ENCODE measurements at regions not wholly inside any gene's neighbourhood (a gene's known extent, or its start where the extent isn't known, plus 50 kb on each side); places are given as distances from the start of the nearest gene placed in this dataset.

DNA sequence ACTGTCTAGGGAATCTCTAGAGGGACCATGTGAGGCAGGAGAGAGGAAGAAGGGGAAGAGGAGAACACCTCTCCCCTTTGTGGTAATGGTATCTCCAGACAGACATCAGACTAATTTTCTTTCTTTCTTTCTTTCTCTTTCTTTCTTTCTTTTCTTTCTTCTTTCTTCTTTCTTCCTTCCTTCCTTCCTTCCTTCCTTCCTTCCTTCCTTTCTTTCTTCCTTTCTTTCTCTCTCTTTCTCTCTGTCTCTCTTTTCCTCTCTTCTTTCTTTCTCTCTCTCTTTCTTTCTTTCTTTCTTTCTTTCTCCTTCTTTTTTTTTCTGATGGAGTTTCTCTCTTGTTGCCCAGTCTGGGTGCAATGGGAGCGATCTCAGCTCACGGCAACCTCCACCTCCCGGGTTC, 73.2 kb upstream of the PAX2 start:
- Histone ChIP-seq H3K36me3 (no peaks in the 10 kb centered on the region), H3K27ac (no peak overlapping the region), H3K9me3 (ENCODE audit: severe bottlenecking) (peaks cover 3% of the 10 kb centered on the region), H3K27me3 (ENCODE audit: insufficient read depth, low read depth, severe bottlenecking) (peaks cover 93% of the 10 kb centered on the region), H3K4me3 (ENCODE audit: low read depth, low read length) (no peak overlapping the region)
- no peak for TF ChIP-seq CTCF (IDR thresholded peaks at IDR 0.05; ENCODE audit: low read depth, low read length)
- no peak for DNase-seq

DNA sequence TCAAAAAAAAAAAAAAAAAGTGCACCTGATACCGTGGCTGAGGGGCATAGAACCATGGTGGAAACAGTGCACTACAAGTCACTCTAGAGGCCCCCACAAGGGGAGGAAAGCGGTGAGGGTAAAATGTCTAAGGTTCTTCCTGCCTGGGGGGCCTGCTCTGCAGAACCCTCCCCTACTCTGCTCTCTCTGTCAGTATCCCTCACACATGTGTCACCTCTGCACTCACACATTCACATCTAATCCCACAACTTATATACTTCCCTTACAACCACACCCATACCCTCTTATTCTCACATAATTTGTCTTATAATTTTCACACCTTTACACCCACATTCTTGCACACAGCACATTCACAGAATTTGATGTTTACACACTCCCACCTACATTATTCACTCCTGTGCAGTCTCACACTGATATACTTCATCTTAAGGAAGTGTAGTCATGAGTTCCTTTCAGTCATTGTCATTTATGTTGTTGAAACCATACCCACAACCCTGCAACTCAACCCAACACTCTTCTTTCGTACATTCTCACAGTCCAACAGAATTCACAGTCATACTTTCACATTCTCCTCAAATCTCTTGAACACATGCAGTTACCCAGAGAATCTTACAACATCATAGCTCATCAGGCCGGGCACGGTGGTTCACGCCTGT, 68.0 kb upstream of the PAX2 start:
- TF ChIP-seq CTCF (IDR thresholded peaks at IDR 0.05; ENCODE audit: low read depth, low read length): no peak
- no peak for DNase-seq
- H3K27ac ChIP-seq: no peak overlapping the region
- H3K9me3 ChIP-seq (ENCODE audit: severe bottlenecking): no peaks in the 10 kb centered on the region
- no peak overlapping the region for H3K4me3 ChIP-seq (ENCODE audit: low read depth, low read length)
- H3K36me3 ChIP-seq: no peaks in the 10 kb centered on the region
- H3K27me3 ChIP-seq (ENCODE audit: insufficient read depth, low read depth, severe bottlenecking): peaks cover 92% of the 10 kb centered on the region

GRCh38 chr10:100679327-100679726, 66.1 kb upstream of the PAX2 start:
- Histone ChIP-seq H3K27me3 (ENCODE audit: insufficient read depth, low read depth, severe bottlenecking) (peaks cover 92% of the 10 kb centered on the region), H3K9me3 (ENCODE audit: severe bottlenecking) (no peaks in the 10 kb centered on the region), H3K4me3 (ENCODE audit: low read depth, low read length) (no peak overlapping the region), H3K36me3 (no peaks in the 10 kb centered on the region), H3K27ac (no peak overlapping the region)
- DNase-seq: no peak
- TF ChIP-seq CTCF (IDR thresholded peaks at IDR 0.05; ENCODE audit: low read depth, low read length): no peak

DNA sequence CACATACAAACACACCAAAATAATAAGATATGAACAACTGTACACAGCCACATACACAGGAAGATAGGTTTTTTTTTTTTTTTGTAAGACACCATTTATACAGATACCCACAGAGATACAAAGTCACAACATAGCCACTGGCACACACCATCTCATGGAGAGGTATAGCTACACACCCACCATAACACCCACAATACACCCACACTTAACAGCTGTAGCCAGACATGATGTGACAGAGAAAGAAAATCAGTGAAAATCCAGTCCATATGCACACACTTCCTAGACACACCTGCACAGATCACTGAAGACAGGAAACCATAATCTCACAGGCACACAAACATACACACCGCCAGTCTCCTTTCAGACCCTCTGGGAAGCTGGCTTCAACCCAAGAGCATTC, 62.4 kb upstream of the PAX2 start:
- Histone ChIP-seq H3K27ac (no peak overlapping the region), H3K36me3 (no peaks in the 10 kb centered on the region), H3K27me3 (ENCODE audit: insufficient read depth, low read depth, severe bottlenecking) (peaks cover 99% of the 10 kb centered on the region), H3K4me3 (ENCODE audit: low read depth, low read length) (no peak overlapping the region), H3K9me3 (ENCODE audit: severe bottlenecking) (peaks cover 4% of the 10 kb centered on the region)
- no peak for DNase-seq
- no peak for TF ChIP-seq CTCF (IDR thresholded peaks at IDR 0.05; ENCODE audit: low read depth, low read length)

GRCh38 chr10:100683545-100684300, 61.7 kb upstream of the PAX2 start:
- no peak overlapping the region for H3K4me3 ChIP-seq (ENCODE audit: low read depth, low read length)
- H3K27ac ChIP-seq: no peak overlapping the region
- peaks cover 99% of the 10 kb centered on the region for H3K27me3 ChIP-seq (ENCODE audit: insufficient read depth, low read depth, severe bottlenecking)
- TF ChIP-seq CTCF (IDR thresholded peaks at IDR 0.05; ENCODE audit: low read depth, low read length): no peak
- peaks cover 4% of the 10 kb centered on the region for H3K9me3 ChIP-seq (ENCODE audit: severe bottlenecking)
- DNase-seq: no peak
- H3K36me3 ChIP-seq: no peaks in the 10 kb centered on the region

Data from WERI-Rb-1 (cell line).